ENCODE measurements at regions not wholly inside any gene's neighbourhood (a gene's known extent, or its start where the extent isn't known, plus 50 kb on each side); places are given as distances from the start of the nearest gene placed in this dataset.

DNA sequence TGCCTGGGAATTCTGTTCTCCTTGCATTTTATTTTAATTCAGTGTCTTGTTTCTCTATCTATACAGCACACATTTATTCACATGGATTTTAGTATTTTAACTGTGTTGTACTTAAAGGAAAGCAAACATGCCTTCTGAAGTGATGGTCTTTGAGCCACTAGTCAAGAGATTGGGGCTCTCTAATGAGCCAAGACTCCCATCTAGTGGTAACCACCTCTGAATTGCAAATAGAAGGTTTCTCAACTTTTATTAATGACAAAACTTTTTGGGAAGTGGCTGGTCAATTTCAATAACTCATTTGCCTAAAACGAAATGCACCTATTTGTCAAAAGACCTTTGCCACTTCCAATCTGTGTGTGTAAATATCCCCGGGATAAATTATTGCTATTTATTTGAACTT, 199.6 kb downstream of the LTN1 start:
- no peak for TF ChIP-seq POLR2A (IDR thresholded peaks at IDR 0.05)
- TF ChIP-seq, protein P1, sequence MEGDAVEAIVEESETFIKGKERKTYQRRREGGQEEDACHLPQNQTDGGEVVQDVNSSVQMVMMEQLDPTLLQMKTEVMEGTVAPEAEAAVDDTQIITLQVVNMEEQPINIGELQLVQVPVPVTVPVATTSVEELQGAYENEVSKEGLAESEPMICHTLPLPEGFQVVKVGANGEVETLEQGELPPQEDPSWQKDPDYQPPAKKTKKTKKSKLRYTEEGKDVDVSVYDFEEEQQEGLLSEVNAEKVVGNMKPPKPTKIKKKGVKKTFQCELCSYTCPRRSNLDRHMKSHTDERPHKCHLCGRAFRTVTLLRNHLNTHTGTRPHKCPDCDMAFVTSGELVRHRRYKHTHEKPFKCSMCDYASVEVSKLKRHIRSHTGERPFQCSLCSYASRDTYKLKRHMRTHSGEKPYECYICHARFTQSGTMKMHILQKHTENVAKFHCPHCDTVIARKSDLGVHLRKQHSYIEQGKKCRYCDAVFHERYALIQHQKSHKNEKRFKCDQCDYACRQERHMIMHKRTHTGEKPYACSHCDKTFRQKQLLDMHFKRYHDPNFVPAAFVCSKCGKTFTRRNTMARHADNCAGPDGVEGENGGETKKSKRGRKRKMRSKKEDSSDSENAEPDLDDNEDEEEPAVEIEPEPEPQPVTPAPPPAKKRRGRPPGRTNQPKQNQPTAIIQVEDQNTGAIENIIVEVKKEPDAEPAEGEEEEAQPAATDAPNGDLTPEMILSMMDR (IDR thresholded peaks at IDR 0.05) = no peak
